Stimulated activated naive CD8-positive, alpha-beta T cell treated with anti-CD3 and anti-CD28 coated beads, Interleukin-15, amount 100 ng/mL, for 72 hours (primary cell): ENCODE measurements at regions not wholly inside any gene's neighbourhood (a gene's known extent, or its start where the extent isn't known, plus 50 kb on each side); places are given as distances from the start of the nearest gene placed in this dataset.

Source experiments
- ATAC-seq: fragments of 150-1000 bp; cut with Tn5 transposase; 2 replicates; pipeline ENCODE4 v1.10.0; 2021; ENCODE audit warnings: mild to moderate bottlenecking, moderate library complexity
- DNase-seq, 2 donors: peaks; one replicate each; pipeline ENCODE4 v3.0.0; 2021 to 2022
- H3K27ac Mint-ChIP-seq, 2 donors: one replicate each; pipeline ENCODE4 v1.8.0; 2022; ENCODE audit warnings: mild to moderate bottlenecking in 2 of 2, mixed read lengths in 2 of 2, moderate library complexity in 2 of 2
- H3K27me3 Mint-ChIP-seq: one replicate; pipeline ENCODE4 v1.8.0; 2022; ENCODE audit warnings: mixed read lengths
- H3K4me1 Mint-ChIP-seq: one replicate; pipeline ENCODE4 v1.8.0; 2022; ENCODE audit warnings: mild to moderate bottlenecking, mixed read lengths
- H3K4me3 Mint-ChIP-seq, 2 donors: one replicate each; pipeline ENCODE4 v1.8.0; 2022; ENCODE audit warnings: mild to moderate bottlenecking in 2 of 2, mixed read lengths in 2 of 2, moderate library complexity in 1 of 2
- H3K9me3 Mint-ChIP-seq, 2 donors: one replicate each; pipeline ENCODE4 v1.8.0; 2022; ENCODE audit warnings: mixed read lengths in 2 of 2

DNA sequence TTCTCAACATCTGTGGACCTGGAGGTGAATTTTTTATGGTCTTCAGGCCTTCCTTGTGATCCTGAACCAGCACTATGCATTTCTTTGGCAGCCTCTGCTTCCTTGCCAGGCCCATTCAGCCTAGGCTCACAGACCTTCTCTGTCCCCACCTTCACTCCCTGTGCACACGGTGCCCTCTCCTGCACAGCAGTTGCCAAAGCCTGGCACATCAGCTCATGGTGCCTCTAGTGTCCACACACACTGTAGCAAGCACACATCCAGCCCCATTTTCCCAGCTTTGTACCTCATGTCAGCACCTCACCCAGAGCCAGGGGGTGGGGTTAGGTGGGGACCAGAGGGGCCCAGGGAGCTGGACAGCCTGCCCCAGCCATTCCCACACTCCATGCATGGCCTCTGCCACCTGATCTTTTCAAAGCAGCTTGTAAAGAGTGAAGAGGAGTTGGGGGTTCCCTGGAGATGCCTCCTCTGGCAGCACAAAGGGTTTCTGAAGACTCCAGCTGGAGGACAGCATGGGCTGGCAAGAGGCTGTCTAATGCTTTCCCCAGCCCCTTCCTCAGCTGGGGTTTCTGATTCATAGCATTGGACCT, 57.9 kb upstream of the TMEM72 start:
- ATAC-seq, result peak; percentile 29
- no peak for DNase-seq
- Mint-ChIP-seq H3K9me3 (no peaks in the 10 kb centered on the region), H3K27me3 (no peaks in the 10 kb centered on the region), H3K4me3 (no peak overlapping the region), H3K27ac (no peak overlapping the region), H3K4me1 (no peaks in the 10 kb centered on the region)

DNA sequence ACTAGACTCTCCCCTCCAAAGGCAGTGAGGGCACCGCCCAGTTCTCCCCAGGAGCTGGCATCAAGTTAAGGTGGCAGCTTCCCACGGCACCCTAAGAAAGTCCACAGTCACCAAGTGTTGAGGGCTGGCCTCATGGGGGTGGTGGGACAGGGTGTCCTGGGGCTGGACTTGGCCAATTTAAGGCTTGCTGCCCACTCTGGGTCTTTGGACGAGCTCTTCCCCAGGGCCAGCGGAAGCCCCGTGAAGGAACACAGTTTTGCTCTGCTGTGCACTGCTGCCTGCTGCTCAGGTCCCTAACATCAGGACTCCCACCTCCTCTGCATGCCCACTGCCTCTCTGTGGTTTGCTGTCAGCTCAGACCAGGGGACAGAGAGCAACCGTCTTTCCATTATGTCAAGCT, 57.3 kb upstream of the TMEM72 start:
- H3K27ac Mint-ChIP-seq, result peak overlapping the region in 1 of 2 donors; percentile 29
- H3K9me3 Mint-ChIP-seq, result no peaks in the 10 kb centered on the region
- DNase-seq (no peak), ATAC-seq (no peak)
- no peaks in the 10 kb centered on the region for H3K27me3 Mint-ChIP-seq
- H3K4me3 Mint-ChIP-seq, result no peak overlapping the region
- H3K4me1 Mint-ChIP-seq, result no peaks in the 10 kb centered on the region

DNA sequence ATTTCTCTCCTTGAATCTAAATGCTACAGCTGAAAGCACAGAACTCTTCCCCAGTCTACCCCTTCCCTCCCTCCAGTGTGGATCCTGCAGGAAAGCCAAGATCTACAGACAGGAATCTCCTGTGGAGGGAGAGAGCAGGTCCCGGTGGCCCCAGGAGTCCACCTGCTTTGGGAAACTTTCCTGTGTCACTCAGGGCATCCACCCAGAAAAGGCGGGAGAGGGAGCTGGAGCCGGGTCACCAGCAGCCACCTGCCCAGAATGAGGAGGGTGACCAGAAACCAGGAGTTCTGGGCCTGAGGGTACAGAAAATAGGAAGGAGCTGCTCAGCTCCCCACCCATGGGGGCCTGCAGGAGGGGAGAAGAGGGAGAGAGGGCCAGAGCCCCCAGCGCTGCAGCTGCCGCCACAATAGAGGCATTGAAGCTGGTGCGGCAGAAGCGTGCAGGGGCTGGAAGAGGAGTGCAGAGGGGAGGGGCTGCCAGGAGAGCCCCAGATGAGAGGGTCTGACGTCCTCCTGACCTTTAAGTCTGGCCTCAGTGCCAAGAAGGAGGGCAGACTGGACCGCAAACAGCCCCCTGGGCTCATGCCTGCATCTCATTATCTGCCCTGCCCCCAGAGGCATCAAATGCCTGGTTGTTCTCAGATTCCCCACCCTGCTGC, 56.3 kb upstream of the TMEM72 start:
- Mint-ChIP-seq H3K4me1 (no peaks in the 10 kb centered on the region), H3K9me3 (no peaks in the 10 kb centered on the region), H3K27me3 (no peaks in the 10 kb centered on the region), H3K27ac (peak overlapping the region in 1 of 2 donors; percentile 48), H3K4me3 (no peak overlapping the region)
- DNase-seq, result no peak
- ATAC-seq, result no peak

DNA sequence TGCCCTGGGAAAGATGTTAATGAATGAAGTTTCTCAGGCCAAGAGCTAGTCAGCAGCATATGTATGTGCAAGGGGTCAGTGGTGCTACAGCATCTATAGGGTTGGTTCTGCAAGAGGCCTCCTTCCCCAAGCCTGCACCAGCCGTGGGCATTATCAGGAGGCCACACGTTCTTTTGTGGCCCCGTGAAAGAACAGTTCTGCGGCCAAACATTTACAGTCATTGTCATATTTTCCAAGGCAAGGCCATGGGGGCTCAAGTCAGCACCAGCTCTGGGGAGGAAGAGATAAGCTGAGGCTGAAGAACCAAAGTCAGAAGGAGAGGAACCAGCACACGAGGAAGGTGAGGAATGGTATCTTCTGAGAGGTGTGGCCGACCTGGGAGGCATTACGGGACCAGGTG, 54.4 kb upstream of the TMEM72 start:
- no peaks in the 10 kb centered on the region for H3K4me1 Mint-ChIP-seq
- no peak for DNase-seq
- H3K4me3 Mint-ChIP-seq, result no peak overlapping the region
- H3K27ac Mint-ChIP-seq, result no peak overlapping the region
- no peaks in the 10 kb centered on the region for H3K27me3 Mint-ChIP-seq
- no peaks in the 10 kb centered on the region for H3K9me3 Mint-ChIP-seq
- no peak for ATAC-seq

DNA sequence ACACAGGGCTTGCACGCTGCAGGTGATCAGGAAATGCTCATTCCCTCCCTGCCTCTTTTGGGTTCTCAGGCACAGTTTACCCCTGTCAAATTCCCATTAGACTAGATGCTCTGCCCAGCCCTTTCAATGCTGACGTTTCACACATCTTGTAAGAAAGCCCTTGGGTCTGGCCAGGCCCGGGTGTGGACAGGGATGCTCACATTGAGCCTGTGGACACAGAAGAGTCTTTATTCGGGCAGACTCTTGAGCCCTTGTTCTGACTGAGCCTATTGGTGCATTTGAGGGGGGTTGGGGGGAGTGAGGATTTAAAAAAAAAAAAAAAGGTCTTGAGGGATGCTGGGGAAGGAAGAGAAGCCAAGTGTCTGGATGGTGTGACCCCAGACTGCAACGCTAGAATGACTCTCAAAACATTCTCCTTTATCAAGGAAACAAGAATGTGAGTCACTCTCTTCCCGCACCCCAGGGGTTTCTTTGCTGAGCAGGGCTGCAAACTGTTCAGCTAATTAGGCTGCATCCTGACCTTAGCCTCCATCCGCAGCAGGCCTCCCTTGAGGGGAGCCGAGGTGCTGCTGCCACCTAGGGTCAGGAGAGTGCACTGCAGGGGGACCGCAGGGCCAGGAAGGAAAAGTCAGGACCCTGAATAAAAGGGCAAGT, 53.6 kb upstream of the TMEM72 start:
- Mint-ChIP-seq H3K4me3 (no peak overlapping the region), H3K4me1 (no peaks in the 10 kb centered on the region), H3K27me3 (peaks cover 7% of the 10 kb centered on the region), H3K27ac (peak overlapping the region in 1 of 2 donors; percentile 56), H3K9me3 (no peaks in the 10 kb centered on the region)
- DNase-seq, result peak; percentile 56 to 63
- peak; percentile 77 for ATAC-seq

DNA sequence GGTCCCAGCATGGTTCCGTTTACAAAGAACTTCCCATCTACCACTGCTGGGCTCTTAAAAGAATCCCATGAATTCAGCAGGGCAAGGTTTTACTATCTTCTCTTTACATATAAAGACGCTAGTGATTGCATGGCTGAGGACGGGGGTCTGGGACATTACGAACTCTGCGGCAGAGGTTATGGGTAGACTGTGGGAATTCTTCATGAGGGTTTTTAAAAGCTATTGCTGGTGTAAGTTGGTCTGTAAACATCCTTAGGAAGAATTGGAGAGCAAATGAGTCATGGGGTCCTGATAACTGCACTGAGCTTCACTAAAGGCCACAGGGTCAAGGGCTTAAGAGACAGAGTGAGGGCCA, 53.1 kb upstream of the TMEM72 start:
- DNase-seq, result no peak
- Mint-ChIP-seq H3K27me3 (peaks cover 12% of the 10 kb centered on the region), H3K4me3 (no peak overlapping the region), H3K27ac (peak overlapping the region in 1 of 2 donors; percentile 56), H3K9me3 (no peaks in the 10 kb centered on the region), H3K4me1 (no peaks in the 10 kb centered on the region)
- ATAC-seq, result no peak

DNA sequence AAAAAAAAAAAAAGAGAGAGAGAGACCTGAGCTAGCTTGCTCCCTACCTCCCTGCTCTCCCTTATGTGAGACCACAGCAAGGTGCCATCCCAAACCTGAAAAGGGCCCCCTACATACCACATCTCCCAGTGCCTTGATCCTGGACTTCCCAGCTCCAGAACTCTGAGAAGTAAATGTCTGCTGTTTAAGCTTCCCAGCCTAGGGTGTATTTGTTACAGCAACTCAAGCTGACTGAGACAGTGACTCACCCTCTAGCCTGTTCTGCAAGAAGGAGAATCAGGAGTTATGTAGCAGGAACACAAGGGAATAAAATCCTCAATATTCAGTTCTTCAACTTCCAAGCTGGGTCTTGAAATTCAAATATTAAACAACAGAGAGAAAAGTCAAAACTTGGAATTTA, 52.1 kb upstream of the TMEM72 start:
- H3K27ac Mint-ChIP-seq, result no peak overlapping the region
- H3K27me3 Mint-ChIP-seq, result peaks cover 22% of the 10 kb centered on the region
- DNase-seq (no peak), ATAC-seq (no peak)
- H3K4me1 Mint-ChIP-seq, result peaks cover 6% of the 10 kb centered on the region
- no peaks in the 10 kb centered on the region for H3K9me3 Mint-ChIP-seq
- H3K4me3 Mint-ChIP-seq, result no peak overlapping the region

DNA sequence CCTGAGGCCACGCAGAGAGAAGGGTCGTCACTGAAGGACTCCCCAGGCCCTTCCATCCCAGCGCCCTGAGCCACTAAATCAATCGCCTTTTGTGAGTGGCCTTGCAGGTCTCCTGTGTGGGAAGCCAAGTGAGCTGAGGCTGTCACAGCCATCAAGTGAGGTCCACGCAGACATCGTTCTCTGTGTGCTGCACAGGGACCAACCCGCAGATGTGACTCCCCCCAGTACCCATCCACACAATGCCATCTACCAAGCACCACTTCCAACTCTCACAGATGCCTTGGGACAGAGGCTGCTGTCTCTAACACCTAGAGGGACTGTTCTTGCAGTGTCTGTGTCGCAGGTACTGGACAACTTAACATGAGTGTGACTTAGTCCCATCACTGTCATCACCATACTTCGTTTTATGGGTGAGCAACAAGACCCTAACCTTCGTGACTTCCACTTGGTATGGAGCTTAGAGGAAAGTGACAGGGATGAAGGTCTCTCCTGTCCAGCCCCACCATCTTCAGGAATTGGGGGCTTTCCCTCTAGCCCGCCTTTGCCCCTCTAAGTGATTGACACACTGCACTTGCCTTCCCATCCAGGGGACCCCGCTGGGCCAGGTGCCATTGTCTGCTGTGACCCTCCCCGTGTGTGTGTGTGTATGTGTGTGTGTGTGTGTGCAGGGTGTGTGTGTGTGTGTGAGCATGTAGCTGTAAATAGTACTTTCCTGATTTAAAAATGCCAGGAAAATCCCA, 51.4 kb upstream of the TMEM72 start:
- no peak for ATAC-seq
- no peak overlapping the region for H3K27ac Mint-ChIP-seq
- H3K4me1 Mint-ChIP-seq, result peaks cover 13% of the 10 kb centered on the region
- H3K4me3 Mint-ChIP-seq, result no peak overlapping the region
- no peak for DNase-seq
- H3K9me3 Mint-ChIP-seq, result no peaks in the 10 kb centered on the region
- H3K27me3 Mint-ChIP-seq, result peaks cover 30% of the 10 kb centered on the region

DNA sequence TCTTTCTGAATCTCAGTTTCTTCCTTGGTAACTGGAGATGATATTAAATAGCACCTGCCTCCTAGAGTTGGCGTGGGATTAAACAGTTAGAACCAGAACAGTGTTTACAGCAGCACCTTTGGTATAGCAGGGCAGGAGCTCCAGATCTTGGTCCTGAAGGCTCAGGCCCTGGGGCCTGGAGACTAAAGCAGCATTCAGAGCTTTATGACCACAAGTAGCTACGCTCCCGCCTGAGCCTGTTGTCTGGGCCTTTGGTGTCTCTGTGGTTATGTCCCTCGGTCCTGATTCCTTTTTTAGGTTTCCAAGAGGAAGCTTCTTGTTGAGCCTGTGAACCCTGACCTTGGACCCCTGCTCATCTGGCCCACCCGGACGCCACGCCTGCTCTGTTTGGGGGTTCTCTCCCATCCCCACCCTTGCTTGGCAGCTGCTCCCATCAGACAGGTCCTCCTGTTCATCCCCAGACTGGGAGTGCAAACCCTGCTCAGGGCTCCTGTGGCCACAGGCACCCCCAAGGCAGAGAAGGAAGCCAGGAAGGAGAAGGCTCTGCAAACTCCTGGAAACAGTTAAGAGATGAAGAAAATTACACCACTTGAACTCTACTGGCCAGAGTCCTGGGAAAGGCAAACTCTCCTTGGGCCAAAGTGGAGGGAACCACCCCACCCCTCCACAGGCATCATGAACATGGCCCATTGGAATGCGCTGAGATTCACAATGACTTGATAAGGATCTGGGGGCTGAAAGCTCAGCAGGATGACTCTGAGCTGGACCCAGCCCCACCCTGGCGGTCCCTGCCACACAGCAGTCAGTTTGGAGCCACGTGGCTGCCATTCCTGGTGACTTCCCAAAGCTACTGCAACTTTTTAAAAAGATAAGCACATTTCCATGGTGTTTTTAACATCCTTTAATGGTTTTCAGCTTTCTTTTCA, 50.1 kb upstream of the TMEM72 start:
- H3K4me1 Mint-ChIP-seq, result peaks cover 18% of the 10 kb centered on the region
- no peak for ATAC-seq
- H3K27me3 Mint-ChIP-seq, result peaks cover 43% of the 10 kb centered on the region
- no peak overlapping the region for H3K4me3 Mint-ChIP-seq
- no peak for DNase-seq
- H3K27ac Mint-ChIP-seq, result peak overlapping the region in 1 of 2 donors; percentile 8
- no peaks in the 10 kb centered on the region for H3K9me3 Mint-ChIP-seq
